Testis (tissue), 2 donors: ENCODE measurements at regions not wholly inside any gene's neighbourhood (a gene's known extent, or its start where the extent isn't known, plus 50 kb on each side); places are given as distances from the start of the nearest gene placed in this dataset.

Experiments used
- DNase-seq: peaks from one replicate; pipeline ENCODE4 v3.0.0-alpha.2; 2019
- H3K27ac ChIP-seq, 2 donors: fragments of 200-600 bp; sonication (generic); one replicate each; pipeline ENCODE4 v1.5.1; 2019
- H3K27me3 ChIP-seq: fragments of 200-600 bp; sonication (generic); one replicate; pipeline ENCODE4 v1.5.1; 2019
- H3K36me3 ChIP-seq: fragments of 200-600 bp; sonication (generic); one replicate; pipeline ENCODE4 v1.5.1; 2017; ENCODE audit warnings: low read depth; ENCODE audit errors: missing control alignments
- H3K4me1 ChIP-seq: fragments of 200-600 bp; sonication (generic); one replicate; pipeline ENCODE4 v1.5.1; 2019
- H3K4me3 ChIP-seq, 2 donors: fragments of 200-600 bp; sonication (generic); one replicate each; pipeline ENCODE4 v1.5.1; 2017 to 2019
- H3K9me3 ChIP-seq: fragments of 200-600 bp; sonication (generic); one replicate; pipeline ENCODE4 v1.5.1; 2017
- CTCF ChIP-seq, 3 experiments: fragments of 450-650 bp in 2 of 3; fragments of 200-600 bp in 1 of 3; sonication (generic) in 1 of 3; IDR thresholded peaks; one replicate each; pipeline ENCODE4 v1.5.1; 2016 to 2019; ENCODE audit warnings: antibody characterized with exemption in 3 of 3, mild to moderate bottlenecking in 2 of 3, moderate library complexity in 1 of 3
- POLR2A ChIP-seq: fragments of 450-650 bp; IDR thresholded peaks from one replicate; pipeline ENCODE4 v1.6.1; 2017; ENCODE audit warnings: antibody characterized with exemption, mild to moderate bottlenecking, moderate library complexity
- WGBS, 2 donors: methylation state at CpG; one replicate each; pipeline ENCODE4 v1.1.5; 2018; 5-methylcytosine and 5-hydroxymethylcytosine counted together
- intact Hi-C: fragments of 100-400 bp; cut with DNase I; formaldehyde crosslinking; loops from one replicate; pipeline ENCODE4 v1.15.1; 2023; ENCODE audit warnings: low total_unique reads

GRCh38 chr12:111010916-111011657 is 90.7 kb upstream of the MYL2 start:
- H3K4me3 ChIP-seq: no peak overlapping the region
- no peaks in the 10 kb centered on the region for H3K9me3 ChIP-seq
- intact Hi-C loops: no loop called here
- 83 to 87% methylated on average over 6 of the region's 6 CpGs for WGBS, 2 donors
- H3K27ac ChIP-seq: no peak overlapping the region
- TF ChIP-seq CTCF (IDR thresholded peaks at IDR 0.05) (no peak), POLR2A (no peak)
- no peak for DNase-seq
- no peaks in the 10 kb centered on the region for H3K4me1 ChIP-seq
- no peaks in the 10 kb centered on the region for H3K36me3 ChIP-seq
- no peaks in the 10 kb centered on the region for H3K27me3 ChIP-seq

- intact Hi-C loops: no loop called here
- Histone ChIP-seq H3K27ac (no peak overlapping the region), H3K36me3 (no peaks in the 10 kb centered on the region), H3K4me3 (no peak overlapping the region), H3K9me3 (no peaks in the 10 kb centered on the region), H3K27me3 (no peaks in the 10 kb centered on the region), H3K4me1 (no peaks in the 10 kb centered on the region)
- DNase-seq: no peak
- TF ChIP-seq POLR2A (no peak), CTCF (IDR thresholded peaks at IDR 0.05) (no peak)
- 90 to 92% methylated on average over 3 of the region's 3 CpGs for WGBS, 2 donors
Measured at GRCh38 chr12:111010061-111010460, 89.7 kb upstream of the MYL2 start.

- Histone ChIP-seq H3K27me3 (no peaks in the 10 kb centered on the region), H3K4me3 (no peak overlapping the region), H3K36me3 (no peaks in the 10 kb centered on the region), H3K4me1 (no peaks in the 10 kb centered on the region), H3K9me3 (no peaks in the 10 kb centered on the region), H3K27ac (no peak overlapping the region)
- intact Hi-C loops: no loop called here
- no peak for DNase-seq
- WGBS, 2 donors: 55 to 57% methylated on average over 2 of the region's 2 CpGs
- TF ChIP-seq POLR2A: no peak
- no peak for TF ChIP-seq CTCF (IDR thresholded peaks at IDR 0.05)
Measured at GRCh38 chr12:111006621-111007020, 86.2 kb upstream of the MYL2 start.

GRCh38 chr12:110998971-110999370 is 78.6 kb upstream of the MYL2 start:
- TF ChIP-seq POLR2A (no peak), CTCF (IDR thresholded peaks at IDR 0.05) (no peak)
- no peaks in the 10 kb centered on the region for H3K4me1 ChIP-seq
- H3K9me3 ChIP-seq: no peaks in the 10 kb centered on the region
- H3K27ac ChIP-seq: no peak overlapping the region
- H3K27me3 ChIP-seq: no peaks in the 10 kb centered on the region
- 83 to 95% methylated on average over 2 of the region's 2 CpGs for WGBS, 2 donors
- no peak overlapping the region for H3K4me3 ChIP-seq
- intact Hi-C loops: no loop called here
- no peak for DNase-seq
- H3K36me3 ChIP-seq: no peaks in the 10 kb centered on the region

GRCh38 chr12:110998165-110998564 is 77.8 kb upstream of the MYL2 start:
- Histone ChIP-seq H3K9me3 (no peaks in the 10 kb centered on the region), H3K27me3 (no peaks in the 10 kb centered on the region), H3K4me3 (no peak overlapping the region), H3K4me1 (no peaks in the 10 kb centered on the region), H3K36me3 (no peaks in the 10 kb centered on the region), H3K27ac (no peak overlapping the region)
- TF ChIP-seq CTCF (IDR thresholded peaks at IDR 0.05): no peak
- no peak for TF ChIP-seq POLR2A
- WGBS, 2 donors: 63 to 69% methylated on average over 3 of the region's 3 CpGs
- intact Hi-C loops: no loop called here
- no peak for DNase-seq
